Thyroid gland (tissue), 4 donors: ENCODE measurements at regions not wholly inside any gene's neighbourhood (a gene's known extent, or its start where the extent isn't known, plus 50 kb on each side); places are given as distances from the start of the nearest gene placed in this dataset.
"Not testable (repeated sequence)": the region's sequence is repeated elsewhere in the genome, so short reads cannot be mapped to it uniquely, and the experiment has no call there.

Experiments
- CTCF ChIP-seq, 6 experiments: fragments of 200-600 bp in 3 of 6; fragments of 450-650 bp in 3 of 6; sonication (generic) in 3 of 6; IDR thresholded peaks; one replicate each; pipeline ENCODE4 v1.5.1; 2016 to 2019; ENCODE audit warnings: antibody characterized with exemption in 6 of 6, mild to moderate bottlenecking in 2 of 6, inconsistent platforms in 1 of 6, moderate library complexity in 1 of 6
- POLR2A ChIP-seq, 2 donors: fragments of 450-650 bp; IDR thresholded peaks; one replicate each; pipeline ENCODE4 v1.6.1; 2017; ENCODE audit warnings: antibody characterized with exemption in 2 of 2, mild to moderate bottlenecking in 2 of 2, moderate library complexity in 1 of 2

DNA sequence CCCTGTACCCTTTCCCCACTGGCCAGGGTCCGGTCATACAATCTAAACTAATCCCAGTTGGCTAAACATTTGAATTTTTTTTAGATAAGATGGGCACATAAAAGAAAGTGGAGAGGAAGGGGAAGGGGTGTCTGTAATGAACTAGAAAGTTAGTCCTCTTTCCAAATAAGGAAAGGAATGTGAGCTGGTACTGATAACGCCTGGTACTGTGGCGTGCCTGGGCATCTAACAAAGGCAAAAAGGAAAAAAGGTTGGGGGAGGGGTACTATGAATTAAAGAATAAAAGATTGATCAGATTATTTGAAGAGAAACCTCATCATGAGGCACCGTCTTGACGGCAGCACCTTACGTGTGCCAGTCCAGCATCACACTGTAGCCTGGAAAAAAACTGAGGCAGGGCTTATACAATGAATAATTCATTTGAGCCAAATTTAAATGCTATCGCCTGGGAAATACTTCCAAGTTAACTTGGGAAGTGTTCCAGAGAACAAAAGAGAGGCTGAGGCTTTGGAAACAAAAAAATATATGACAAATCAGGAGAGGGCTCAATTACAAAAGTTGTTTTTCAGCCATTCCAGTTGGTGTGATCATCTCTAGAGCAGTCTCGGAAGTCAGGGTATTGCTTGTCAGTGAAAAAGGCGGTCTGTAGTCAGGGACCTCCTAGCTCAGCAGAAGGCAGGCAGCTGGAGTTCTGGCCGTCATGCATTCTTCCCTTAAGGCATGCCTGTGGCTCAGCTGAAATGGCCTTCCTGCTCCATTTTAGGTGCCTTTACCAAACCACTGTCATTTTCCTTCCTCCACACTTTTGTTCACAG, 103.9 kb upstream of the MTLN start:
- not testable (repeated sequence) for TF ChIP-seq CTCF, POLR2A (IDR thresholded peaks at IDR 0.05)
